Stimulated activated CD4-positive, alpha-beta T cell treated with anti-CD3 and anti-CD28 coated beads, Interleukin-2, amount 100 ng/mL, for 24 hours (primary cell): ENCODE measurements at regions not wholly inside any gene's neighbourhood (a gene's known extent, or its start where the extent isn't known, plus 50 kb on each side); places are given as distances from the start of the nearest gene placed in this dataset.
A peak's percentile ranks its signal among the peaks of the same experiment; 100 is the strongest.

ENCODE experiments used
- DNase-seq, 2 donors: peaks; one replicate each; pipeline ENCODE4 v3.0.0-alpha.2; 2020

GRCh38 chr15:62722237-62722636 lies 320.3 kb upstream of the TPM1 start:
- no peak for DNase-seq

DNA sequence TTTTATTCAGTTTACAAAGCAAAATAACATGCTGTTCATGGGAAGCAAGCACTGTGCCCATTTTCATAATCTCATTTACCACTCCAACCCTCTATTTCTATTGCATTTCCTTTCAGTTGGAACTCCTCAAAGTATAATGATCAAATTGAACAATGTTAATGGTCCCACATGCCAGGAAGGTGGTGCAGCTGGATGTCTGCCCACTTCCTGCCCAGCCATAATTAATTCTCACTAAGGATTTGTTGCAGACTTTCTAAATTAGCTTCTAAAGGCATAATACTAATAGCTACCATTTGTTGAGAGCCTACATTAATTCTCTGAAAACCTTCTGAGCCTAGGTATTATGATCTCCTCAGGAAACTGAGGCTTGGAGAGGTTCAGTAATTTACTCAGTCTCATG lies 316.1 kb upstream of the TPM1 start:
- DNase-seq = no peak

DNA sequence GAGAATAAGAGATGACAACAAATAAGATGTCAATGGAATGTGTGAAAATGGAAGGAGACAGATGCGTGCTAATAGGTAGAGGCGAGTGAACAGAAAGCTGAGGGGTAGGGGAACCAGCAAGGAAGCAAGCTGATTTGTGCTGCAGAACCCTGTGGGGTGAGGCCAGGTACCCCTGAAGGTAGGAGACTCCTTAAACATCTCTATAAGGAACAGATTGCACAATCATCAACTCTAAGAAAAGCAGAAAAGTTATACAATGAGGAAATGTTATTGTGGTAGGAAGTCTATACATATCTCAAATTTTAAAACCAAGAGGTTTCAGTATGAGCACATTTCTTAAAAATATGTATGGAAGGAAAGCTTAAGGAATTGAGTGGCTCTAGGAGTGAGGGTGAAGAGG lies 315.0 kb upstream of the TPM1 start:
- no peak for DNase-seq

- DNase-seq = no peak
These were observed 311.7 kb upstream of the TPM1 start for GRCh38 chr15:62730825-62731224.

DNA sequence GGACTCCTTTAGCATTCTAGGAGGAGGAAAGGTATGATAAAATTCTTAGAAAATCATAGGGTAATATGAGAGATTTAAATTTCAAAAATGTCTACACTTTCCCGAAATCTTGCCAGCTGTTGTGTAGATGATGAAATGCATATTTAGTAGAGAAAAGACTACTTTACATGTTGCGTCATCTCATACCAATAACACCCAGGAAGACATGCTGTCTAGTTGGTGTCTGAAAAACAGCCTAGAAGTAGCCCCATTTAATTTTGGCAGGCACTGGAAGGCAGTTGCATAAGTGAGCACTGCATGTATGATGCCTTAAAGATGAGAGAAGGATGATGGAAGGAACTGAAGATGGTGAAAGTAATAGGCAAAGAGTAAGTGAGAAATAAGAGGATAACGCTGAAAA lies 310.5 kb upstream of the TPM1 start:
- no peak for DNase-seq

GRCh38 chr15:62734706-62735105 lies 307.8 kb upstream of the TPM1 start:
- no peak for DNase-seq

- no peak for DNase-seq
These were observed 305.8 kb upstream of the TPM1 start for GRCh38 chr15:62736756-62737155.

DNA sequence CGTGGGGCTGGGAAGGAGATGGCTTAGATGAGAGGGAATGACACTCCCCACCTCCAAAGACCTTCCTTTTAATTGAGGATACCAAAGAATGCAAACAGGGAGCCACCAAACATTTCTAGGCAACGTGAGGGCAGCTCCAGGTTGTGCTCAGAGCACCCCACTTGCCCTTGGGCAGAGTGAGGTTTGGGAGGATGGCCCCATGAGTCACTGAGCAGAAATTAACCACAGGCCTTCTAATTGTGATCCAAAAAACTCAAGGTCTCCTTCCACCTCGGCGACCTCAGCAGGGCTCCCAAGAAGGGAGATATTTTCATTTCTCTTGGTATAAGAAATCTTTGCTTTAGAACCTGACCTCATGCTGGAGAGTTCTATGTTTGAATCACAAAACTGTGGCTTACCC lies 305.0 kb upstream of the TPM1 start:
- DNase-seq = no peak

DNA sequence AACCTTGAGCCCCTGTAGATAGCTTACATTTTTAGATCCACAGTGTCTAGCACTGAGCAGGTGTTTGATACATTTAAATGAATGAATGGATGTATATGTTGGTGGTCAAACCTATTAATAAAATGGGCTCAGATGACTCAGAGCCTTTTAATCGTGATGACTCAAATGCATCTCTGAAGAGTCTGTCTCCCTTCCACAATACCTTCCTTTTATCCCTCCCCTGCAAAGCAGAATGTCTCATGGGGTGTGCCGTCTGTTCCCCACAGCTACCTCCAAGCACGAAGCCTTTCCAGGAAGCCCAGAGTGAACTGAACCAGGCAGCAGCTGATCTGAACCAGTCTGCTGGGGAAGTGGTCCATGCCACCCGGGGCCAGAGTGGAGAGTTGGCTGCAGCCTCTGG lies 303.5 kb upstream of the TPM1 start:
- DNase-seq = no peak

DNA sequence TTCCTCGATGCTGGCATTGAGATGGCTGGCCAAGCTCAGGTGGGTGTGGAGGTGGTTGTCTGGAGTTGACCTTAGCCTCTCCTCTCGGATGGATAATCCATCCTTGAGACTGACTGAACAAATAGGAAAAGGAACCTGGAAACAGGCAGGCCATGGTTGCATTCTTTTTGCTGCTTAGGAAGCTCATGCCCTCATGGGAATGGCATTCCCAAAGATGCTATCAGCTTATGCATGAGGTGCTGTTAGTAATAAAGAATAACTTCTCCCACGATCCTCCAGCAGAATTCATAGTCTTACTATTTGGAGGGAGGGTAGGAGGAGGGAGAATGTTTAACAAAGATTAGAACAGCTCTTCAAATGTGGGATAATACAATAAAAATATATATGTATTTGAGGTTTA lies 303.0 kb upstream of the TPM1 start:
- DNase-seq = no peak

DNA sequence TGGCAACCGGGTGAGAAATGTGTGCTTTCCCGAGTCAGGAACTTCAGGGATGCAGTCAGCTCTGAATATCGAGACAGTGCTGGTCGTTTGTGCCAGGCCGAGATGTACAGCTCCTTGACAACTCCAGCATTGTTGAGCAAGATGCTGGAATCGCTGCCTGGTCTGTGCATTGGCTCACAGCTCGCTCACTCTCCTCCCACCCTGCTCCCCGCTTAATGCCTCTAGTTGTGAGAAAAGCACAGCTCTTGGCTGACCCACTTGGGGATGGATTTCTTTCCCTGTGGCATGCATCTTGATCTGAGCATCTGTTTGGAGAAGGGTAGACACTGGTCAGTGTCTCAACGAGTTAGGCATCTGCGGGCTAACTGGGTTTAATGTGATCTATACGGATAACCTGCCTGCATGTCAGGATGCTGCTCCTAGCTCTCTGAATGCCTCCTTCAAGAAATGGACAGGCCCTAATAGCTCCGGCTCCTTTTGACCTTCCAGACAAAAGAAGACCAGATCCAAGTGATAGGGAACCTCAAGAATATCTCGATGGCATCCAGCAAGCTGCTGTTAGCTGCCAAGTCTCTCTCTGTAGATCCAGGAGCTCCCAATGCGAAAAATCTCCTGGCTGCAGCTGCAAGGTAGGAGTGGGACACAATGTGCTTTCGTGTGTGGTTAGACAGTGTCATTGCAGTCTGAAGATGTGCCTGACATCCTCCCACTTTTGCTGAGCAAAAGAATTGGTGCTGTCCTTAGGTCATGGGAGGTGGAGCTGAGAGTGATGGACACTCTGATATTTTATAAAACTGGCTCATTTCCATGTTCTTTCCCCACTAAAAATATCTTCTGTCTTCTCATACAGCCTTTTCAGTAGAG lies 302.2 kb upstream of the TPM1 start:
- no peak for DNase-seq

- DNase-seq = no peak
These were observed 301.4 kb upstream of the TPM1 start for GRCh38 chr15:62741106-62741505.

DNA sequence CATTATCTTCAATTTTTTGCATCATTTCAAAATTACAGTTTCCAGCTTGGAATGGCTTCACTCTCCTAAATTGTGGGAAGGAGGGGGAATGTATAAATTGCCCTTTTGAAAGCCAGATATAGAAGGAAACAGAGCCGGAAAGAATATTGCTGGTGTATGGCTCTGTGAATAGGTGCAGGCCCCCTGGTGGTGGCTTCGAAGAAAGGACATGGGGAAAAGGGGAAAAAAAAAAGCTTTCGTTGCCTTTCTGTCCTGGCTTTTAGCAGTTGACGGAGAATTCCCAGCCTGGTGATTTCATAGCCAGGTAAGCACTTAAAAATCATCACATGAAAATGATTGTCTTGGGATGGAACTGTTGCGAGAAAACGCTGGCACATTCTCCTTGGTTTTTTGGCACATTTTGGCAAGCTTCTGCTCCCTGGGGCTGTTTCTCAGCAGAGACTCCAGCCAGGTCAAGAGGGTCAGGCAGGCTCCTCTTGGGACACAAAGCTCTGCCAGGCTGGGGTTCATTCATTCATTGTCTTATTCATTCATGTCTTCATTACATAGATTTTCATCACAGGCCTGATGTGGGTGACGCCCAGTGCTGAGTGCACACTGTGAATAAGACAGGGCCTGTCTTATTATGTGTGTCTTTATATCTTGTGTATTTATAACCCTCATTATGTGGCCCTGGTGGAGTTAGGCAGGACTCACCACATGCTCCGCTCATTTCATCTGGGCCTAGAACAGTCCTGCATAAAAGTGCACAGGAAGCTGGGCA lies 300.0 kb upstream of the TPM1 start:
- DNase-seq = peak; percentile 50 to 55

- DNase-seq = no peak
These were observed 296.8 kb upstream of the TPM1 start for GRCh38 chr15:62745621-62746225.

DNA sequence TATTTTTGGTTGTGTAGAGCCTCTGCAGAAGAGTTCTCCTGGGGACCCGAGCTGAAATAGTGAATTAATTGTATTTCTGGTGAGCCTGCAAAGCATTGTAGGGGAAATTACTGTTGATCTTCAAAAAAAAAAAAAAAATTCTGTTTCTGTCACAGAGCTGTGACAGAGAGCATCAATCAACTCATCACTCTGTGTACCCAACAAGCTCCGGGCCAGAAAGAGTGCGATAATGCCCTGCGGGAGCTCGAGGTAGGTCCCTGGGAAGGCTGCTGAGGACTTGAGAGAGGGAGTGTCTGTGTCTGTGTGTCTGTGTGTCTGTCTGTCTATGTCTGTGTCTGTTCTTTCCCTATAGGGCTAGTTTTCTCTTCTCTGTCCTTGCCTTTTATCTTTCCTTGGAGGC lies 294.4 kb upstream of the TPM1 start:
- DNase-seq = no peak

DNA sequence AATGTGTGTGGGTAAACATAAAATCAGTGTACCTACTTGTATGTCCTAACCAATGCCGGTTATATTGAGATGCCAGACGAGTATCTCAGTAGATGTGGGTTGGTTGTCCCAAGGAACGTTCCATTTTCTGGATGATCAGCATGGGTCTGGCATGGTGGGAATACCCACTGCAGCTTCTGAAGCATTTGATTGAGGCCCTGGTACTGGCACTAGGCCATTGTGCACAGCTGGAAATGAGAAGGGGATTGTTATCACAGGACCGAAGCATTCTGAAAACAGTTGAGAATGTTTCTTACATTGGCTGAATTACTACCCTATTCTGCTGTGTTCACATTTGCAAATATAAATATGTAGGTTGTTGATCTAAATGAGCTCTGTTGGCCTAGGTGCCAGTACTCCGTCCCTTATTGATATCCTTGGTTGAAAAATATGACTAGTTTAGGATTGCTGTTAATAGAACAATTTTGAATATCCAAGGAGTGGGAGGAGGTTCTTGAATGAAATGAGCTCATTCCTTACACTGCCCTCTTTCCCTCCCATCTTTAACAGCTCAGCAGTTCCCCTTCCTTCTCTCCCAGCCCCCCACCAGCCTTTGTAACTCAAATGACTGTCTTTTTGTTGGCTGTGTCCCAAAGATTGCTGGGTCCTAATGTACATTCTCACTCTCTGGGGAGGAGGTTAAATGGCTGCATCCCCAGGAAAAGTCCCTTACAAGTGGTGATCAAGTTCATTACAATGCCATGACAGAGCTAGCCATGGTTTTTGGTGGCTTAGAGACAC lies 293.3 kb upstream of the TPM1 start:
- DNase-seq = no peak

- DNase-seq = no peak
These were observed 292.1 kb upstream of the TPM1 start for GRCh38 chr15:62750471-62750870.

DNA sequence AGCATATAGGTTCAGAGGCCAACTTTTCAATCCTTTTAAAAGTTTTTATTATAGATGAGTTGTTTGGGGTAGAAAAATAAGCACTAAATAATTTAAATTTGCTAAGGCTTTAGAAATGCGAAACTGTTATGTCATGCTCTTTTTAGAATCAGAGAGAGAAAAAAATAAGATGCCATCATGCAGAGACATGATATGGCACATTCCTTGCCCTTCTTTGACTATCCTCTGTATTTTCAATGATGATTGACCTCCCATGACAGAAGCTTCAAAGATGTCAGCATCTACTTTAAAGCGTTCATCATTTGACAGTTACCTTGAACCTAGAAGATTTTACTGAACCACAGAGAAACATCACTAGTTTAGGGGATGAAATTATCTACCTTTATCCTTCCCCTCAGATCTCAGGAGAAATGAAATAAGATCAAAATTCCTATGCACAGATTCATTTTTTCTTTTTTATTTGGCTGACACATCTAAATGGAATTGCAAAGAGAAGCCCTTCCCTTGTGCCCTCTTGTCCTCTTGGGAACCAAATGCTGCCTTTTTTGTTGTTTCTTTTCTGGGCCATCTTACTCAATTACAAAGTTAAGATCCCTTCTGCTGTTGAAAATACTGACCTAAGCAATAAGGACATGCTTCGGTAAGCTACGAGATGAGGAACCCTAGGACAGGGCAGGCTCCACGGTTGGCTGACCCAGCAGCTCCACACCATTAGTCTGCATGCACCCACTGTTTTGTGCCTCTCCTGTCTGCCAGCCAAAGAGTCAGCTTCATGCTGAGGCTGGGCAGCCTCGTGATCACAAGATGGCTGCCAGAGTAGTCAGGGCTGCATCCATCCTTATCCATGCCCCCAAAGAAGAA lies 289.7 kb upstream of the TPM1 start:
- DNase-seq = no peak

GRCh38 chr15:62753518-62754221 lies 288.9 kb upstream of the TPM1 start:
- DNase-seq = no peak

- no peak for DNase-seq
These were observed 286.1 kb upstream of the TPM1 start for GRCh38 chr15:62756326-62756994.

GRCh38 chr15:62756995-62757360 lies 285.6 kb upstream of the TPM1 start:
- DNase-seq = no peak
